HL-60/S4 treated with phorbol 12-myristate 13-acetate at 8.2 ng/mL for 4 days and 3 days (cell line): ENCODE measurements at regions not wholly inside any gene's neighbourhood (a gene's known extent, or its start where the extent isn't known, plus 50 kb on each side); places are given as distances from the start of the nearest gene placed in this dataset.
"Not testable (repeated sequence)": the region's sequence is repeated elsewhere in the genome, so short reads cannot be mapped to it uniquely, and the experiment has no call there.

Source experiments
- in situ Hi-C: fragments of 300-500 bp; cut with MboI; formaldehyde crosslinking; loops from 2 replicates; pipeline ENCODE4 v1.15.0; 2022; ENCODE audit warnings: low sequenced_read_pairs

DNA sequence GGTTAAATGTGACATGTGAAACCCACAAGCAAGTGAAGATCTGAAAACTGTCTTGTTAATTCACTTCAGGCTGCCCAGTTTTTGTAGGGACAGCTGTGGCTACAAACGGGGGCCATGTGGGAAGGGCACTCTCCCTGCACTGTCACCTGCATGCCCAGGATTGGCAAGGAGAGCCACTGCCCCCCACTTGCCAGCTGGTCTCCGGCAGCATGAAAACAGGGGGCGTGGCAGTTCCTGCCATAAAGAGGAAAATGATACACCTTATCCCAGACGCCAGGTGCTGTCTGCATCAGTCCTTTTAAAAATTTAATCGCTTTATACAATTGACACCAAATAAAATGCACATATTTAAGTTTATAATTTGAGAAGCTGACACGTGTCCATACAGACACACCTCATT is 309.1 kb downstream of the KLF13 start:
- in situ Hi-C loops, result not testable (repeated sequence)

GRCh38 chr15:31636911-31637310 is 310.3 kb downstream of the KLF13 start:
- in situ Hi-C loops, result not testable (repeated sequence)

GRCh38 chr15:31643955-31644354 is 317.3 kb downstream of the KLF13 start:
- in situ Hi-C loops, result not testable (repeated sequence)

GRCh38 chr15:31644761-31645160 is 318.1 kb downstream of the KLF13 start:
- in situ Hi-C loops, result not testable (repeated sequence)

GRCh38 chr15:31647337-31647826 is 320.7 kb downstream of the KLF13 start:
- in situ Hi-C loops, result not testable (repeated sequence)

- in situ Hi-C loops, result not testable (repeated sequence)
Observed at GRCh38 chr15:31649634-31650033, 323.0 kb downstream of the KLF13 start.

GRCh38 chr15:31650055-31650701 is 323.5 kb downstream of the KLF13 start:
- in situ Hi-C loops, result not testable (repeated sequence)

DNA sequence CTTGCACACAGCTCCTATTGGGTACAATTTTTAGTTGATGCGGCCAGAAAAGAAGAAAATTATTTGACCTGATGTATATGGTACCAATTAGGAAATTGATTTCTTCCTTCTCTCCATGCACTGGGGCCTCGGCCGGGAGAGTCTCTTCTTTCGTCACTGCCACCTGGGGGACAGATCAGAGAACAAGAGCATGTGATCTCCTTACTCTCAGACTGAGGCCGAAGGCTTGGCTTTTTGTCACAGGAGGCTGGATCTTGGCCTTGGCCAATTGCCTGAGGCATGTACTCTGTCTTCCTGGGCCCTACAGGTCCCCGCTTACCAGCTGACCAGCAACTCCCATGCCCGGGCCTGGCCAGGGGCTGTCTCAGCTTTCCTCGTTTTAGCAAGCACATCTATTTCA is 330.3 kb downstream of the KLF13 start:
- in situ Hi-C loops, result not testable (repeated sequence)

DNA sequence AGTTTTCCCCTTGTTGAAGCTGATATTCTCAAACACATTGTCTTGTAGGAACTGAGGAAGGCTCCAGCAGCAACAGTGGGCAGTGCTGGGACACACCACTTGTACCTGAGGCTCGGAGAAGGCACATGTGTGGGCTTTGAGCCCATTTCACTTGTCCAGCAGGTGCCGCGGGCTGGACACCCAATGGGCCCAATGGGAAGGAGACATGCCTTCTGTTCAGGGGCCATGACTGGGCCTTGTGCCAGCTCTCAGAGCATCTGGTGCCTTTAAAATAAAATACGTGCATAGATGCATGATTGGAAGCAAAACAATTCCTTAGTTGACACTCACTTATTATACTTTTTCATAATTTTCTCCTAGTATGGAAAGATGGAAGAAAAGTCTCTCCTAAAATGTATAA is 334.2 kb downstream of the KLF13 start:
- in situ Hi-C loops, result no loop called here

- in situ Hi-C loops, result not testable (repeated sequence)
Observed at GRCh38 chr15:31665732-31666131, 339.1 kb downstream of the KLF13 start.

DNA sequence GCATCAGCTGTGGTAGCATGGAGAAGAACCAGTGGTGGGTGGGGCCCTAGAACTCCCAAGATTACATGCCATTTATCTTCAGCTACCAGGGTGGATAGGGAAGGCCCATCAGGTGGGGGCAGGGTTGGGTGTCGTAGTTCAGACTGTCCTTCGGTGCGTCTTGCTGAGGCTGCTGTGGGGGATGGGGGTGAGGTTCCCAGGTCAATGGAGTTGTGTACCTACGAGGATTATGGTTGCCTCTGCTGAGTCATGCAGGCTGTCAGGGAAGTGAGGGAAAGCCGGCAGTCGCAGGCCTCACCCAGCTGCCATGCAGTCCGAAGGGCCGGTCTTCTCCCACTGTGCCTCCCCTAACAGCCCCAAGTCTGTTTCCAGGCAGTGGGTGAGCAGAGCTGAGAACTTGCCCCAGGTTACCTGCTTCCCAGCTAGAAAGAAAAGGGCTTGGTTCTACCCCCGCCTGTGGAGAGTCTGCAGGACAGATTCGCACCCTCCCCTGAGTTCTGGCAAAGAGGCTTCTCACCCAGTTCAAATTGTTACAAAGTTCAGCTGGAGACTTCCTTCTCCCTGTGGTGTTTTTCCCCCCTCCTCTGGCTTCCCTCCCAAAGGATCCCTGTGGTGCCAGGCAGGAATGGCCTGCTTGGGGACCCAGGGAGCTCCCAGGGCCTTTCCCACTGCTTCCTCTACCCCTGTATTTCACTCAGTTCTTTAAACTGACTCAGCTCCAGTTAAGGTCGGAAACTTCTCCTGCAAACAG is 342.7 kb downstream of the KLF13 start:
- in situ Hi-C loops, result not testable (repeated sequence)

- in situ Hi-C loops, result not testable (repeated sequence)
Observed at GRCh38 chr15:31673263-31673662, 346.6 kb downstream of the KLF13 start.

DNA sequence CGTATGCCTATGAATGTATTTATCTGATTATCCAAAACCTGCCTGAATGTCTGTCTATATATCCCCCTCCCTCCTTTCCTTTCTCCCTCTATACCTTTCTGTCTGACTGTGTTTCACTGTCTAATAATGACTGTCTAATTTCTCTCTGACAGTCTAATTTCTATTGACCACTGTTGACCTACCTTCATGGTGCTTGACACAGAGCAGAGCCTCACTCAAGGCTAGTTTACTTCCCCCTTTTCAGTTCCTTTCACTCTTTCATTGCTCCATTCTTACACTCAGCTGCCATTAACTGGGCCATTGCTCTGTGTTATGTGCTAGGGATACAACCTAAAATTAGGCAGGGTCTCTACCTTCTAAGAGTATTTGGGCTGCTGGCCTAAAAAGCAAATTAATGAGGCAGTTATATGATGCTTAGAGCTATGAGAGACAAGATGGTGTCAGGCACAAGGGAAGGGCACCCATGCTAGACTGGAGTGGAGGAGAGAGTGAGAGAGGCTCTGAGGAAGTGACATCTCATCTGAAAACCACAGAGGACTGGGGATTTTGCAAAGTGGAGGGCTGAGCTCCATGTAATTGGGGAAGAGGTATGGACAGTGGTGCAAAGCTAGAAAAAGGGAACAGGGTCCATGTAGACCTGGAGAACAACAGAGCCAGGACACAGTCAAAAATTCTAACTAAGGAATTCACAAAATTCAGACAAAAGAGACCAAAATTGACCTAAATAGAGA is 348.6 kb upstream of the CHRNA7 start:
- in situ Hi-C loops, result not testable (repeated sequence)

GRCh38 chr15:31687088-31687487 is 343.2 kb upstream of the CHRNA7 start:
- in situ Hi-C loops, result not testable (repeated sequence)

GRCh38 chr15:31696509-31696908 is 333.8 kb upstream of the CHRNA7 start:
- in situ Hi-C loops, result not testable (repeated sequence)

DNA sequence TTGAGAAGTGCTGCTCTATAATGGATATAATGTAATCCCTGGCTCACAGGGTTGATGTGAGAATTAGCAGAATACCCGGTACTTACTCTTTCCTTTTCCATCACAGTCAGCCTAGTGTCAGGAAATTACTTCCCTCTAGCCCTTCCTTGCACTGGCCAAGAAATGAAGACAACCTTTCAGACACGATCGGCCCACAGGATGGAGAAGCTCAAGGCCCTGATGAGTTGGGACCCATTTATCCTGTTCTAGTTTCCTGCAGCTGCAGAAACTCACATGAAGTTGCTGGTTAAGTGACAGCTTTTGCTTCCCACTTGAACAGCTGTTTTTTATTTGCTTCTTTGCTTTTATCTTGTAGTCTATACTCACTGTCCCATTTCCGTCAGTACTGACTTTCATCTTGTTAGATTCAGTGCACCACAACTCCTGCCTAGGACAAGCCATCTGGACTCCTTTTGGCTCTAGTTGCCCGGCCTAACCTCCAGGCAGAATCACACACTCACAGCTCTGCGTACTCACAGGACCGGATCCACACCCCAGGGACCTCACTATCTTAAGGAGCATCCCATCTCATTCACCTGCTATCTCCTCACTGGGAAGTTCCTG is 325.1 kb upstream of the CHRNA7 start:
- in situ Hi-C loops, result not testable (repeated sequence)

- in situ Hi-C loops, result not testable (repeated sequence)
Observed at GRCh38 chr15:31707944-31708702, 322.2 kb upstream of the CHRNA7 start.

GRCh38 chr15:31708703-31709327 is 321.5 kb upstream of the CHRNA7 start:
- in situ Hi-C loops, result not testable (repeated sequence)

- in situ Hi-C loops, result not testable (repeated sequence)
Observed at GRCh38 chr15:31709479-31709878, 320.8 kb upstream of the CHRNA7 start.

GRCh38 chr15:31710806-31711205 is 319.5 kb upstream of the CHRNA7 start:
- in situ Hi-C loops, result not testable (repeated sequence)
